DND-41 (cell line): ENCODE measurements at regions not wholly inside any gene's neighbourhood (a gene's known extent, or its start where the extent isn't known, plus 50 kb on each side); places are given as distances from the start of the nearest gene placed in this dataset.

Experiments used
- ATAC-seq: fragments of 200-7000 bp; cut with Tn5 transposase; 3 replicates; pipeline ENCODE4 v1.9.1; 2021; ENCODE audit warnings: low read depth; ENCODE audit not compliant: insufficient read depth
- DNase-seq: peaks from one replicate; pipeline ENCODE4 v3.0.0-alpha.2; 2020
- H2AFZ ChIP-seq: 2 replicates; pipeline ENCODE4 v1.6.0; 2012; ENCODE audit warnings: low read depth, low read length
- H3K27ac ChIP-seq: 2 replicates; pipeline ENCODE4 v1.5.1; 2012; ENCODE audit warnings: low read length, inconsistent platforms
- H3K27me3 ChIP-seq: fragments of 200-600 bp; sonication (generic); 2 replicates; pipeline ENCODE4 v1.6.0; 2012; ENCODE audit warnings: low read length, mild to moderate bottlenecking, inconsistent platforms; ENCODE audit not compliant: insufficient read depth, poor library complexity
- H3K36me3 ChIP-seq: 2 replicates; pipeline ENCODE4 v1.5.1; 2012; ENCODE audit warnings: low read length, inconsistent platforms; ENCODE audit not compliant: insufficient read depth
- H3K4me1 ChIP-seq: 2 replicates; pipeline ENCODE4 v1.5.1; 2012; ENCODE audit warnings: mild to moderate bottlenecking, low read length; ENCODE audit not compliant: insufficient read depth
- H3K4me2 ChIP-seq: 2 replicates; pipeline ENCODE4 v1.6.0; 2012; ENCODE audit warnings: mild to moderate bottlenecking, moderate library complexity, low read length, inconsistent platforms; ENCODE audit not compliant: insufficient read depth
- H3K4me3 ChIP-seq, 2 experiments: fragments of 200-600 bp in 1 of 2; shearing (Covaris generic) in 1 of 2; 2 replicates each; pipeline ENCODE4 v1.5.1; 2012 to 2016; ENCODE audit warnings: inconsistent platforms in 2 of 2, low read length in 2 of 2, mild to moderate bottlenecking in 2 of 2, low read depth in 1 of 2, moderate library complexity in 1 of 2
- H3K79me2 ChIP-seq: 2 replicates; pipeline ENCODE4 v1.6.0; 2012; ENCODE audit warnings: low read length, inconsistent platforms; ENCODE audit not compliant: insufficient read depth
- H3K9ac ChIP-seq: 2 replicates; pipeline ENCODE4 v1.6.0; 2012; ENCODE audit warnings: low read depth, mild to moderate bottlenecking, inconsistent platforms, low read length, moderate library complexity
- H3K9me3 ChIP-seq: 2 replicates; pipeline ENCODE4 v1.5.1; 2012; ENCODE audit warnings: low read length, moderate library complexity, mild to moderate bottlenecking, inconsistent platforms; ENCODE audit not compliant: insufficient read depth, severe bottlenecking
- H4K20me1 ChIP-seq: 2 replicates; pipeline ENCODE4 v1.6.0; 2012; ENCODE audit warnings: low read length; ENCODE audit not compliant: insufficient read depth
- EZH2 ChIP-seq: IDR thresholded peaks from 3 replicates; pipeline ENCODE4 v1.6.1; 2012; ENCODE audit warnings: borderline replicate concordance, low read depth, mild to moderate bottlenecking, moderate library complexity, low read length, inconsistent platforms; ENCODE audit not compliant: severe bottlenecking
- TF ChIP-seq, protein P1 (sequence below): IDR thresholded peaks from 2 replicates; pipeline ENCODE4 v1.5.1; 2012; ENCODE audit warnings: borderline replicate concordance, low read length, moderate library complexity, mild to moderate bottlenecking; ENCODE audit not compliant: poor library complexity, severe bottlenecking; ENCODE audit errors: extremely low read depth

DNA sequence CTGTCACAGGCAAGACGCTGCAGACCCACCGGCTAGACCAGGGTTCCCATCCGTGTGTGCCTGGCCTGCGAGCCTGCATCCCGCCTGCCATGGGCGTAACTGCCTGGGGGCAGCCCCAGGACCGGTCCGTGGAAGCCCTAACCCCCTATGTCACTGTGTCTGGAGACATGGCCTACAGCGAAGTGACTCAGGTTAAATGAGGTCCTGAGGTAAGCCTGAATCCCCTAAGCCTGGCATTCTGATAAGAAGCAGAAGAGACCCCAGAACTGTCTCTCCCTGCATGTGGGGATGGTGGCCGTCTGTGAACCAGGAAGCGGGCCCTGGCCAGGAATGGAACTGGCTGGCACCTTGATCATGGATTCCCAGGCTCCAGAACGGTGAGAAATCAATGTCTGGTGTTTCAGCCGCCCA is 570.1 kb downstream of the BRD1 start:
- no peak overlapping the region for H3K27ac ChIP-seq
- H3K79me2 ChIP-seq: no peaks in the 10 kb centered on the region
- H3K9me3 ChIP-seq: no peaks in the 10 kb centered on the region
- no peaks in the 10 kb centered on the region for H3K36me3 ChIP-seq
- H3K4me1 ChIP-seq: no peaks in the 10 kb centered on the region
- H3K4me3 ChIP-seq: no peak overlapping the region
- no peak overlapping the region for H2AFZ ChIP-seq
- DNase-seq (no peak), ATAC-seq (no peak)
- no peak overlapping the region for H3K9ac ChIP-seq
- TF ChIP-seq EZH2: no peak
- TF ChIP-seq, protein P1, sequence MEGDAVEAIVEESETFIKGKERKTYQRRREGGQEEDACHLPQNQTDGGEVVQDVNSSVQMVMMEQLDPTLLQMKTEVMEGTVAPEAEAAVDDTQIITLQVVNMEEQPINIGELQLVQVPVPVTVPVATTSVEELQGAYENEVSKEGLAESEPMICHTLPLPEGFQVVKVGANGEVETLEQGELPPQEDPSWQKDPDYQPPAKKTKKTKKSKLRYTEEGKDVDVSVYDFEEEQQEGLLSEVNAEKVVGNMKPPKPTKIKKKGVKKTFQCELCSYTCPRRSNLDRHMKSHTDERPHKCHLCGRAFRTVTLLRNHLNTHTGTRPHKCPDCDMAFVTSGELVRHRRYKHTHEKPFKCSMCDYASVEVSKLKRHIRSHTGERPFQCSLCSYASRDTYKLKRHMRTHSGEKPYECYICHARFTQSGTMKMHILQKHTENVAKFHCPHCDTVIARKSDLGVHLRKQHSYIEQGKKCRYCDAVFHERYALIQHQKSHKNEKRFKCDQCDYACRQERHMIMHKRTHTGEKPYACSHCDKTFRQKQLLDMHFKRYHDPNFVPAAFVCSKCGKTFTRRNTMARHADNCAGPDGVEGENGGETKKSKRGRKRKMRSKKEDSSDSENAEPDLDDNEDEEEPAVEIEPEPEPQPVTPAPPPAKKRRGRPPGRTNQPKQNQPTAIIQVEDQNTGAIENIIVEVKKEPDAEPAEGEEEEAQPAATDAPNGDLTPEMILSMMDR: no peak
- 0 out of 2 replicates have a peak, but pooled peaks cover 8% of the 10 kb centered on the region for H4K20me1 ChIP-seq
- H3K27me3 ChIP-seq: no peaks in the 10 kb centered on the region
- H3K4me2 ChIP-seq: no peak overlapping the region

GRCh38 chr22:49255741-49256318 is 571.8 kb downstream of the BRD1 start:
- no peak overlapping the region for H3K4me2 ChIP-seq
- H4K20me1 ChIP-seq: 0 out of 2 replicates have a peak, but pooled peaks cover 2% of the 10 kb centered on the region
- no peak for DNase-seq
- no peak overlapping the region for H3K9ac ChIP-seq
- no peak overlapping the region for H3K27ac ChIP-seq
- no peak overlapping the region for H3K4me3 ChIP-seq
- H3K4me1 ChIP-seq: no peaks in the 10 kb centered on the region
- H3K9me3 ChIP-seq: no peaks in the 10 kb centered on the region
- no peaks in the 10 kb centered on the region for H3K36me3 ChIP-seq
- no peaks in the 10 kb centered on the region for H3K27me3 ChIP-seq
- no peak for ATAC-seq
- TF ChIP-seq EZH2: no peak
- TF ChIP-seq, protein P1: no peak
- no peak overlapping the region for H2AFZ ChIP-seq
- no peaks in the 10 kb centered on the region for H3K79me2 ChIP-seq

DNA sequence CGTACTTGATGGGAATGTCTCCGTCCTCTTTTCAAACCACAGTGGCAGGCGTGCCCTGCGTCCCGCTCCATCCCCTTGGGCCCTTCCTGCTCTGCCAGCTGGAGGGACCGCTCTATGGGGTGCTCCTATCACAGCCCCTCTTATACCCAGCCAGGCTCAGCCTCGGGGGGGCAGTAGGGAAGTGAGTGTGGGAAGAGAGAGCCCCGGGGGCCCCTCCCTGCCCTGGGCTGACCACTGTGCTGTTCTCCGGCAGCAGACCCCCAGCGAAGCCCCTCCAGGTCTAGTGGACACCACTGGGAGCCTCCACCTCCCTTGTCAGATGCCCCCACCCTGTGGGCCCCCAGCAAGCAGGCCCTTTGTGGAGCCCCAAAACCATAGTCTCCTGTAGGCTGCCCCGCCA is 572.5 kb downstream of the BRD1 start:
- no peak overlapping the region for H3K4me2 ChIP-seq
- no peaks in the 10 kb centered on the region for H3K9me3 ChIP-seq
- no peaks in the 10 kb centered on the region for H3K79me2 ChIP-seq
- no peak for TF ChIP-seq EZH2
- TF ChIP-seq, protein P1: no peak
- no peaks in the 10 kb centered on the region for H4K20me1 ChIP-seq
- DNase-seq (no peak), ATAC-seq (no peak)
- H3K4me3 ChIP-seq: no peak overlapping the region
- H3K27me3 ChIP-seq: no peaks in the 10 kb centered on the region
- H3K36me3 ChIP-seq: no peaks in the 10 kb centered on the region
- H3K27ac ChIP-seq: no peak overlapping the region
- no peak overlapping the region for H2AFZ ChIP-seq
- H3K9ac ChIP-seq: no peak overlapping the region
- H3K4me1 ChIP-seq: no peaks in the 10 kb centered on the region
